Endometrium (tissue), 2 donors: ENCODE measurements at regions not wholly inside any gene's neighbourhood (a gene's known extent, or its start where the extent isn't known, plus 50 kb on each side); places are given as distances from the start of the nearest gene placed in this dataset.

Experiments used
- FAIRE-seq: peaks from 2 replicates; lab custom pipeline; 2012; peaks lifted over from hg19 to GRCh38; lab: Jason Lieb, UNC
- donor health status: control.
- donor health status: control.

GRCh38 chr16:13866073-13866472 lies 53.9 kb upstream of the ERCC4 start:
- FAIRE-seq: no peak
